Stomach (tissue), 8 donors: ENCODE measurements at regions not wholly inside any gene's neighbourhood (a gene's known extent, or its start where the extent isn't known, plus 50 kb on each side); places are given as distances from the start of the nearest gene placed in this dataset.

ENCODE experiments used
- DNase-seq, 2 donors: peaks; one replicate each; pipeline versions ENCODE4 v3.0.0 to v3.0.0-alpha.2; 2013 to 2019
- H3K27ac ChIP-seq, 5 donors: fragments of 200-600 bp in 4 of 5; sonication (generic) in 4 of 5; one replicate each; pipeline ENCODE4 v1.5.1; 2013 to 2019; ENCODE audit warnings: mild to moderate bottlenecking in 1 of 5, moderate library complexity in 1 of 5
- H3K27me3 ChIP-seq, 3 donors: fragments of 200-600 bp; sonication (generic); one replicate each; pipeline ENCODE4 v1.5.1; 2017 to 2019; ENCODE audit warnings: mixed run types in 1 of 3
- H3K36me3 ChIP-seq, 4 donors: fragments of 200-600 bp; sonication (generic); 1 replicate in 3 of 4; 2 replicates in 1 of 4; pipeline ENCODE4 v1.5.1; 2016 to 2019
- H3K4me1 ChIP-seq, 4 donors: fragments of 200-600 bp; sonication (generic); one replicate each; pipeline ENCODE4 v1.5.1; 2016 to 2019
- H3K4me3 ChIP-seq, 4 donors: fragments of 200-600 bp; sonication (generic) in 3 of 4; one replicate each; pipeline ENCODE4 v1.5.1; 2016 to 2019; ENCODE audit warnings: mild to moderate bottlenecking in 1 of 4
- H3K9me3 ChIP-seq, 4 donors: fragments of 200-600 bp; sonication (generic); one replicate each; pipeline ENCODE4 v1.5.1; 2016 to 2019
- EP300 ChIP-seq: sonication (generic); formaldehyde crosslinking; IDR thresholded peaks from one replicate; pipeline ENCODE4 v1.6.1; 2017; ENCODE audit warnings: antibody characterized with exemption
- POLR2A ChIP-seq, 4 donors: fragments of 450-650 bp; IDR thresholded peaks; one replicate each; pipeline ENCODE4 v1.6.1; 2016; ENCODE audit warnings: antibody characterized with exemption in 4 of 4, control low read depth in 2 of 4, mild to moderate bottlenecking in 1 of 4, moderate library complexity in 1 of 4
- POLR2AphosphoS5 ChIP-seq, 3 donors: sonication (generic); formaldehyde crosslinking; IDR thresholded peaks; one replicate each; pipeline ENCODE4 v1.6.1; 2016; ENCODE audit warnings: antibody characterized with exemption in 3 of 3
- WGBS, 5 donors: extraction: QIAGEN DNeasy Blood & Tissue Kit in 3 of 5; methylation state at CpG; one replicate each; pipeline versions ENCODE4 v1.1.5 to v1.1.7; 2013 to 2018; 5-methylcytosine and 5-hydroxymethylcytosine counted together
- intact Hi-C: fragments of 100-400 bp; cut with DNase I; formaldehyde crosslinking; loops from one replicate; pipeline ENCODE4 v1.15.1; 2023; ENCODE audit warnings: low total_unique reads
- TF ChIP-seq, protein P1 (sequence below), 7 experiments: fragments of 450-650 bp in 4 of 7; fragments of 200-600 bp in 3 of 7; sonication (generic) in 3 of 7; IDR thresholded peaks; one replicate each; pipeline ENCODE4 v1.5.1; 2016 to 2019; ENCODE audit warnings: antibody characterized with exemption in 7 of 7, control low read depth in 2 of 7, mild to moderate bottlenecking in 1 of 7
- donor health status: healthy with polysubstance abuse.
- donor health status: Bipolar disorder and iron deficiency.
- donor health status: healthy.

DNA sequence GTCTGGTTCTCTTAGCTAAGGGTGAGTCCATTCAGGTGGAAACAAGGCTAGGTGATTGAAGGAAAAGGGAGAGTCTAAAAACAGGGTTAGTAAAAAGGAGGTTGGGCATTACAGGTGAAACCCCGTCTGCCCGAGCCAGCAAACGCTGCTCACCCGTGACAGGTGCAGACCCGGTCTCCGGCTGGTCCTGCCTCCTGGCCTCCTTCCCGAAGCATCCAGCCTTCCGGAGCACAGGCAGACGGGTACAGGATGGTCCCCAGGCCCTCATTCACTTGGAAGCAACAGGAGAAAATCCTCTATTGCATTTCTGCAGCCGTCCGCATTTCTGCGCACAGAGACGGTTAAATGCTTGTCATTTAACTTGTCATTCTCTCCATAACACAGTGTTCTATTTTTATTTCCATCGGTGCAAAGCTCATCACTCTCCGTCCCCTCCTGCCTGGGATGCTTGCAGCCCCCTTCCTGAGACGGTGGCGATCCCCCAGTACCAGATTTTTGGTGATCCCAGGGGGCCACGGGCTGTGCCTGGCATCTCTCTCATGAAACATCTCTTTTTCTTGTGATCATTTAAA, 90.8 kb upstream of the PPP2R3B start:
- Histone ChIP-seq H3K27me3 (peaks cover 0 to 17% (median 0%) of the 10 kb centered on the region in 3 donors), H3K36me3 (no peaks in the 10 kb centered on the region), H3K9me3 (peaks cover 0 to 26% (median 11%) of the 10 kb centered on the region in 4 donors), H3K4me1 (no peaks in the 10 kb centered on the region), H3K27ac (no peak overlapping the region), H3K4me3 (no peak overlapping the region)
- DNase-seq = no peak
- intact Hi-C loops = no loop called here
- WGBS, 5 donors = 76 to 80% (median 79%) methylated on average over 18 of the region's 18 CpGs
- no peak for TF ChIP-seq POLR2A (IDR thresholded peaks at IDR 0.05)
- TF ChIP-seq, protein P1, sequence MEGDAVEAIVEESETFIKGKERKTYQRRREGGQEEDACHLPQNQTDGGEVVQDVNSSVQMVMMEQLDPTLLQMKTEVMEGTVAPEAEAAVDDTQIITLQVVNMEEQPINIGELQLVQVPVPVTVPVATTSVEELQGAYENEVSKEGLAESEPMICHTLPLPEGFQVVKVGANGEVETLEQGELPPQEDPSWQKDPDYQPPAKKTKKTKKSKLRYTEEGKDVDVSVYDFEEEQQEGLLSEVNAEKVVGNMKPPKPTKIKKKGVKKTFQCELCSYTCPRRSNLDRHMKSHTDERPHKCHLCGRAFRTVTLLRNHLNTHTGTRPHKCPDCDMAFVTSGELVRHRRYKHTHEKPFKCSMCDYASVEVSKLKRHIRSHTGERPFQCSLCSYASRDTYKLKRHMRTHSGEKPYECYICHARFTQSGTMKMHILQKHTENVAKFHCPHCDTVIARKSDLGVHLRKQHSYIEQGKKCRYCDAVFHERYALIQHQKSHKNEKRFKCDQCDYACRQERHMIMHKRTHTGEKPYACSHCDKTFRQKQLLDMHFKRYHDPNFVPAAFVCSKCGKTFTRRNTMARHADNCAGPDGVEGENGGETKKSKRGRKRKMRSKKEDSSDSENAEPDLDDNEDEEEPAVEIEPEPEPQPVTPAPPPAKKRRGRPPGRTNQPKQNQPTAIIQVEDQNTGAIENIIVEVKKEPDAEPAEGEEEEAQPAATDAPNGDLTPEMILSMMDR (IDR thresholded peaks at IDR 0.05) = no peak
- no peak for TF ChIP-seq POLR2AphosphoS5 (IDR thresholded peaks at IDR 0.05)
- TF ChIP-seq EP300 = no peak

DNA sequence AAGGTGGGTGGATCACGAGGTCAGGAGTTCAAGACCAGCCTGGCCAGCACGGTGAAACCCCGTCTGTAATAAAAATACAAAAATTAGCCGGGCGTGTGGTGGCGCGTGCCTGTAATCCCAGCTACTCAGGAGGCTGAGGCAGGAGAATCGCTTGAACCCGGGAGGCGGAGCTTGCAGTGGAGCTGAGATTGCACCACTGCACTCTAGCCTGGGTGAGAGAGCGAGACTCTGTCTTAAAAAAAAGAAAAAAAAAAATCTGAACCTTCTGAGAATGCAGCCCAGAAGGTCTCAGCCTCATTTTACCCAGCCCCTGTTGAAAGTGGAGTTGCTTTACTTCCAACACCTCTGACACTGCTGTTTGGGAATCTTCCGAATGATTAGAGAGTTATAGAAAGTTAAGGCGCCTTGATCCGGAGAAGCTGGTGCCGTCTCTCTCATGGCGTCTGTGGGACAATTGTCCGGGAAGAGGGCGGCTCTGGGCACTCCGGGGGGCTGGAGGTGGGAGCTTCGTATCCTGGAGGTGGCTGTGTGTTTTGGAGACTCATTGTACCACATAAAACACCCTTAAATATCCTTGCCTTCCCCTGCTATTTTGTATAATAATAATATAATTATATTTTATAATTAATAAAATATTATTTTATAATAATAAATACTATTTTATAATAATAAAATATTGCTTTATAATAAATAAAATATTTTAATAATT, 92.7 kb upstream of the PPP2R3B start:
- peaks cover 0 to 14% (median 6%) of the 10 kb centered on the region in 4 donors for H3K9me3 ChIP-seq
- no peaks in the 10 kb centered on the region for H3K36me3 ChIP-seq
- intact Hi-C loops = no loop called here
- no peak overlapping the region for H3K4me3 ChIP-seq
- H3K4me1 ChIP-seq = no peaks in the 10 kb centered on the region
- DNase-seq = no peak
- H3K27me3 ChIP-seq = peaks cover 0 to 17% (median 0%) of the 10 kb centered on the region in 3 donors
- H3K27ac ChIP-seq = no peak overlapping the region
- 89 to 95% (median 91%) methylated on average over 20 of the region's 20 CpGs for WGBS, 5 donors
- no peak for TF ChIP-seq POLR2A (IDR thresholded peaks at IDR 0.05)
- TF ChIP-seq POLR2AphosphoS5 (IDR thresholded peaks at IDR 0.05) = no peak
- TF ChIP-seq EP300 = no peak
- TF ChIP-seq, protein P1 (IDR thresholded peaks at IDR 0.05) = no peak

DNA sequence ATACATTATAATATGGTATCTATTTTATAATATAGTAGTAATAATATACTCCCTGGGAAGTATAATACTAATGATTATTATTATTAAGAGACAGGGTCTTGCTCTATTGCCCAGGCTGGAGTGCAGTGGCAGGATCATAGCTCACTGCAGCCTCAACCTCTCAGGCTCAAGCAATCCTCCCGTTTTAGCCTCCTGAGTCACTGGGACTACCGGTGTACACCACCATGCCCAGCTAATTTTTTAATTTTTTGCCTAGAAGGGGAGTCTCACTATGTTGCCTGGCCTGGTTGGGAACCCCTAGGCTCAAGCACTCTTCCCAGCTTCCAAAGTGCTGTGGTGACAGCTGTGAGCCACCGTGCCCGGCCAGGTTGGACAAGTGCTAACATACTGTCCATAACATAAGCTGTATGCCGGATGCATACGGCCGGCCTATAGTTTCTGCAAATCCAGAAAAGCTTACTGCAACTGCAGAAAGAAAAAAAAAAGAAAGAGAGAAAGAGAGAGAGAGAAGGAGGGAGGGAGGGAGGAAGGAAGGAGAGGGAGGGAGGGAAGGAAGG, 94.2 kb upstream of the PPP2R3B start:
- no peak for DNase-seq
- Histone ChIP-seq H3K27ac (no peak overlapping the region), H3K36me3 (no peaks in the 10 kb centered on the region), H3K4me1 (no peaks in the 10 kb centered on the region), H3K9me3 (peaks cover 0 to 9% (median 5%) of the 10 kb centered on the region in 4 donors), H3K4me3 (no peak overlapping the region), H3K27me3 (peaks cover 0 to 16% (median 0%) of the 10 kb centered on the region in 3 donors)
- no peak for TF ChIP-seq POLR2A (IDR thresholded peaks at IDR 0.05)
- no peak for TF ChIP-seq EP300
- WGBS, 5 donors = 88 to 96% (median 94%) methylated on average over 7 of the region's 7 CpGs
- intact Hi-C loops = no loop called here

DNA sequence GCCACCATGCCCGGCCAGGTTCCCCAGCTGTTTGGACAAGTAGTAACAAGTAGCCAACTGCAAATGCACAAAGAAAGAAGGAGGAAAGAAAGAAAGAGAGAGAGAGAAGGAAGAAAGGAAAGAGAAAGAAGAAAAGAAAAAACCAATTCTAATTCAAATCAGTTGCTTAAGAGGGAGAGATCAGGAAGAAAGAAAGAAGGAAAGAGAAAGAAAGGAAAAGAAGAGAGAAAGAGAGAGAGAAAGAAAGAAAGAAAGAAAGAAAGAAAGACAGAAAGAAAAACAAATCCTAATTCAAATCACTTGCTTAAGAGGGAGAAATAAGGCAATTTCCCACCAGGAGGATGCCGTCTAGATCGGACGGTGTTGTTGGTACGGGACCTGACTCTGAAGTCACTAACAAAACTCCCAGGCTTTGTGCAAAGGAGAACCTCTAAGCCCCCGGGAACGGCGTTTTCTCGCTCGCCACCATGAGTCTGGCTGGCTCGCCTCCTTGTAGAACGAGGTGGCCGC, 95.5 kb upstream of the PPP2R3B start:
- intact Hi-C loops = no loop called here

More for the DNA sequence above, 95.5 kb upstream of the PPP2R3B start:
- Histone ChIP-seq H3K4me3 (no peak overlapping the region), H3K27me3 (peaks cover 0 to 11% (median 0%) of the 10 kb centered on the region in 3 donors), H3K36me3 (no peaks in the 10 kb centered on the region), H3K4me1 (no peaks in the 10 kb centered on the region), H3K9me3 (peaks cover 5 to 12% (median 9%) of the 10 kb centered on the region in 4 donors), H3K27ac (no peak overlapping the region)
- WGBS, 5 donors = 44 to 64% (median 56%) methylated on average over 13 of the region's 13 CpGs
- DNase-seq = no peak
- TF ChIP-seq EP300 = no peak
- TF ChIP-seq, protein P1 (IDR thresholded peaks at IDR 0.05) = no peak
- TF ChIP-seq POLR2A (IDR thresholded peaks at IDR 0.05) = no peak
- no peak for TF ChIP-seq POLR2AphosphoS5 (IDR thresholded peaks at IDR 0.05)
